Activated CD8-positive, alpha-beta T cell treated with anti-CD3 and anti-CD28 coated beads, Interleukin-2, amount 10 ng/mL, durations not matched to agents 7 days and 5 days (primary cell): ENCODE measurements at regions not wholly inside any gene's neighbourhood (a gene's known extent, or its start where the extent isn't known, plus 50 kb on each side); places are given as distances from the start of the nearest gene placed in this dataset.

Source experiments
- ATAC-seq: fragments of 150-1000 bp; cut with Tn5 transposase; one replicate; pipeline ENCODE4 v1.10.0; 2021; ENCODE audit warnings: moderate library complexity
- CTCF ChIA-PET: fragments of 350-600 bp; sonication (Branson Sonifier 250); formaldehyde crosslinking; loops from one replicate; lab custom pipeline; 2021; ENCODE audit warnings: antibody characterized with exemption; lab: Charles Lee
- POLR2A ChIA-PET: fragments of 350-600 bp; sonication (Branson Sonifier 250); formaldehyde crosslinking; loops from one replicate; lab custom pipeline; 2021; ENCODE audit warnings: antibody characterized with exemption; lab: Charles Lee
- DNase-seq: peaks from one replicate; pipeline ENCODE4 v3.0.0-alpha.2; 2020
- H3K27ac Mint-ChIP-seq: one replicate; pipeline ENCODE4 v1.8.0; 2021; ENCODE audit warnings: mild to moderate bottlenecking, mixed read lengths
- H3K27me3 Mint-ChIP-seq: one replicate; pipeline ENCODE4 v1.8.0; 2021; ENCODE audit warnings: low read depth, mixed read lengths
- H3K36me3 Mint-ChIP-seq: one replicate; pipeline ENCODE4 v1.8.0; 2021; ENCODE audit warnings: low read depth, mixed read lengths
- H3K4me1 Mint-ChIP-seq: one replicate; pipeline ENCODE4 v1.8.0; 2021; ENCODE audit warnings: low read depth, mixed read lengths
- H3K4me3 Mint-ChIP-seq: one replicate; pipeline ENCODE4 v1.8.0; 2021; ENCODE audit warnings: mild to moderate bottlenecking, mixed read lengths
- H3K9me3 Mint-ChIP-seq: one replicate; pipeline ENCODE4 v1.8.0; 2022; ENCODE audit warnings: mixed read lengths; ENCODE audit not compliant: insufficient read depth

DNA sequence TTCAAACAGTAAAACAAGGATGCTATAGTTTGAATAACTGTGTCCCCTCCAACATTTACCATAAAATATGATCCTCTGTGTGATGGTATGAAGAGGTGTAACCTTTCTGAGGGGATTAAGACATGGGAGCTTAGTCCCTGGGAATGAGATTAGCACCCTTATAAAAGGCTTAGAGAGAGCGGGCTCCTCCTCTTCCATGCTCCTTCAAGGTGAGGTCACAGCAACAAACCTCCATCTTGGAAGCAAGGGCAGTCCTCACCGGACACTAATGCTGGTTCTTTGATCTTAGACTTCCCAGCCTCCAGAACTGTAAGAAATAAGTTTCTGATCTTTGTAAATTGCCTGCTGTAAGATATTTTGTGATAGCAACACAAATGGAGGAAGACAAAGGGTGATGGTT lies 700.3 kb downstream of the TMEM182 start:
- H3K9me3 Mint-ChIP-seq, result peaks cover 8% of the 10 kb centered on the region
- CTCF ChIA-PET, result no interaction called here
- DNase-seq (no peak), ATAC-seq (no peak)
- H3K4me3 Mint-ChIP-seq, result no peak overlapping the region
- POLR2A ChIA-PET, result no interaction called here
- no peaks in the 10 kb centered on the region for H3K4me1 Mint-ChIP-seq
- H3K27ac Mint-ChIP-seq, result no peak overlapping the region
- no peaks in the 10 kb centered on the region for H3K36me3 Mint-ChIP-seq
- H3K27me3 Mint-ChIP-seq, result no peaks in the 10 kb centered on the region

- no peak overlapping the region for H3K4me3 Mint-ChIP-seq
- ATAC-seq, result no peak
- no peaks in the 10 kb centered on the region for H3K36me3 Mint-ChIP-seq
- DNase-seq, result no peak
- H3K27ac Mint-ChIP-seq, result no peak overlapping the region
- no peaks in the 10 kb centered on the region for H3K27me3 Mint-ChIP-seq
- POLR2A ChIA-PET, result no interaction called here
- H3K9me3 Mint-ChIP-seq, result peaks cover 8% of the 10 kb centered on the region
- H3K4me1 Mint-ChIP-seq, result no peaks in the 10 kb centered on the region
- CTCF ChIA-PET, result no interaction called here
These were observed 700.9 kb downstream of the TMEM182 start for GRCh38 chr2:103462712-103463111.

GRCh38 chr2:103464831-103465230 lies 703.0 kb downstream of the TMEM182 start:
- ChIA-PET CTCF (no interaction called here), POLR2A (no interaction called here)
- H3K9me3 Mint-ChIP-seq, result peaks cover 12% of the 10 kb centered on the region
- DNase-seq, result no peak
- H3K27me3 Mint-ChIP-seq, result no peaks in the 10 kb centered on the region
- ATAC-seq, result no peak
- no peaks in the 10 kb centered on the region for H3K36me3 Mint-ChIP-seq
- H3K27ac Mint-ChIP-seq, result no peak overlapping the region
- H3K4me3 Mint-ChIP-seq, result no peak overlapping the region
- no peaks in the 10 kb centered on the region for H3K4me1 Mint-ChIP-seq

DNA sequence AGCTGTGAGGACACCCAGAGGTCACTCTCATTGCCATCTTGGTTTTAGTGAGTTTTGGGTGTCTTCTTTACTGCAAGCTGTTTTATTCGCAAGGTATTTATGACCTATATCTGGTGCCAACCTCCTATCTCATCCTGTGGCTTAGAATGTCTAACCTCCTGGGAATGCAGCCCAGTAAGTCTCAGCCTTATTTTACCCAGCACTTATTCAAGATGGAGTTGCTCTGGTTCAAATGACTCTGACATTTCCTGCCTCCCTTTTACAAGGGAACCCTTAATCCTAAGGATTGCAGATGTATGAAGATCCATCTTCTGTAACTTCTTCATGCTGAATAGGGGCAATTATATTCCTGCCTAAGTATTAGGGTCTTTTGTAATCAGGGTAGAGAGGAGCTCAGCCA lies 708.0 kb downstream of the TMEM182 start:
- POLR2A ChIA-PET, result no interaction called here
- no peak for DNase-seq

GRCh38 chr2:103484906-103485305 lies 723.1 kb downstream of the TMEM182 start:
- H3K4me3 Mint-ChIP-seq, result no peak overlapping the region
- H3K4me1 Mint-ChIP-seq, result no peaks in the 10 kb centered on the region
- H3K9me3 Mint-ChIP-seq, result peaks cover 3% of the 10 kb centered on the region
- no peak for DNase-seq
- H3K27me3 Mint-ChIP-seq, result no peaks in the 10 kb centered on the region
- POLR2A ChIA-PET, result no interaction called here
- CTCF ChIA-PET, result no interaction called here
- no peak for ATAC-seq
- no peaks in the 10 kb centered on the region for H3K36me3 Mint-ChIP-seq
- H3K27ac Mint-ChIP-seq, result no peak overlapping the region

More for the DNA sequence above, 708.0 kb downstream of the TMEM182 start:
- Mint-ChIP-seq H3K4me1 (no peaks in the 10 kb centered on the region), H3K4me3 (no peak overlapping the region), H3K9me3 (peaks cover 12% of the 10 kb centered on the region), H3K36me3 (no peaks in the 10 kb centered on the region), H3K27ac (no peak overlapping the region), H3K27me3 (no peaks in the 10 kb centered on the region)
- no peak for ATAC-seq
- CTCF ChIA-PET, result no interaction called here

DNA sequence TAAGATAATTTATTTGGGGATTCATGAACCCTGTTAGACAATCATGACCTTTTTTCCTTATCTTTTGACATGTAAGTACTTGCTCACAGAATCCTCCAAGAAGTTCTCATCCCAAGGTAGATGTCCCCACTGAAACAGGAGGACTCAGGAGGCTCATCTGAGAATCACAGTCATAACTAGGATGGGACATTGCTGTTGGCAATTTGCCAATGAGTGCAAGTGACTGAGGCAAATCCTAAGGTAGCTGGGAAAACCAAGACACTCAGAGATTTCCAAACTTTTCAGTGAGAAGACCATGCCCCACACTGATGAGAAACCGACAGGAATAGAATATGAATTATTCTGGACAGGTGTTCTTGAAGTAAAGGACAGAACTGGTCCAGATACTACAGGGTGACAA lies 735.0 kb downstream of the TMEM182 start:
- no peak for ATAC-seq
- H3K9me3 Mint-ChIP-seq, result peaks cover 6% of the 10 kb centered on the region
- H3K27me3 Mint-ChIP-seq, result no peaks in the 10 kb centered on the region
- no peak overlapping the region for H3K27ac Mint-ChIP-seq
- ChIA-PET CTCF (no interaction called here), POLR2A (no interaction called here)
- H3K4me3 Mint-ChIP-seq, result no peak overlapping the region
- H3K36me3 Mint-ChIP-seq, result no peaks in the 10 kb centered on the region
- H3K4me1 Mint-ChIP-seq, result no peaks in the 10 kb centered on the region
- DNase-seq, result no peak

DNA sequence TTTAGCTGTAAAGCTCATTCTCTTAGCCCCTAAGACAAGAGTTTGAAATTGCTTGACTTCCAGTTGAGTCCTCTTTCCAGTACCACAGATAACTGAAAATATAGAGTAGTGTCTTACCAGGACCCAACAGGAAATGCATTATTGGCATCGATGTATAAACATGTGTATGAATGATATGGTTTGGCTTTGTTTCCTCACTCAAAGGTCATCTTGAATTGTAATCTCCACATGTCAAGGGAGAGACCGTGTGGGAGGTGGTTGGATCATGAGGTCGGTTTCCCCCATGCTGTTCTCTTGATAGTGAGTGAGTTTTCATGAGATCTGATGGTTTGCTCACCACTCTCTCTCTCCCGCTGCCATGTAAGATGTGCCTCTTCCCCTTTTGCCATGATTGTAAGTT lies 745.0 kb downstream of the TMEM182 start:
- DNase-seq, result no peak
- Mint-ChIP-seq H3K4me3 (no peak overlapping the region), H3K27ac (no peak overlapping the region), H3K4me1 (no peaks in the 10 kb centered on the region), H3K27me3 (no peaks in the 10 kb centered on the region), H3K36me3 (no peaks in the 10 kb centered on the region), H3K9me3 (peaks cover 18% of the 10 kb centered on the region)
- ChIA-PET CTCF (no interaction called here), POLR2A (no interaction called here)
- ATAC-seq, result no peak

DNA sequence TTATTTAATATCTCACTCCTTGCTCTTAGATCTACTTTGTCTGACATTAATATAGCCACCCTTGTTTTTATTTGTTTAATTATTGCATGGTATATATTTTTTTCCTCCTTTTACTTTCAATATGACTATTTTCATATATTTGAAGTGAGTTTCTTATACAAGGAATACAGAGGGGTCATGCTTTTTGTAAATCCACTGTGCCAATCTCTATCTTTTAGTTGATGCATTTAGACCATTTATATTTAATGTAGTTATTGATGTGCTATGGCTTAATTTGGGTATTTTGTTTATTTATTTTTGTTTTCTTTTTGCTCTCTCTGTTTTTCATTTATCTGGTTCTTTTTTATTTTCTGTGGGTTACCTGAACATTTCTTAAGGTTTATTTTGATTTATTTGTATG lies 750.6 kb downstream of the TMEM182 start:
- H3K36me3 Mint-ChIP-seq, result no peaks in the 10 kb centered on the region
- no peak overlapping the region for H3K4me3 Mint-ChIP-seq
- H3K9me3 Mint-ChIP-seq, result peaks cover 5% of the 10 kb centered on the region
- H3K27me3 Mint-ChIP-seq, result no peaks in the 10 kb centered on the region
- ATAC-seq (no peak), DNase-seq (no peak)
- POLR2A ChIA-PET, result no interaction called here
- CTCF ChIA-PET, result no interaction called here
- no peak overlapping the region for H3K27ac Mint-ChIP-seq
- no peaks in the 10 kb centered on the region for H3K4me1 Mint-ChIP-seq

DNA sequence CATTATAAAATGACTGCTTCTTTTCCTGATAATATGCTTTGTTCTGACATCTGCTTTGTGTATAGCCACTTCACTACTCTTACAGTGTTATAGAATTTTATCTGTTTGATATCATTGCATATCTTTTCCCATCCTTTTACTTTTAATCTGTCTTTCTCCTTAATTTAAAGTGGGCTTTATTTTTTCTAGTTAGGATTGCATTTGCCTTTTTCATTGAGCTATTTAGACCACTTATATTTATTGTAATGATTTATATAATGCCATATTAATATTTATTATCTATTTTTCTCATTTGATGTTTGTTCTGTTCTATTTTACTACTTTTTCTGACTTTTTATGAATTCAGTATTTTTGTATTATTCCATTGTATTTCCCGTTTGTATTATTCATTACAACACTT lies 758.7 kb downstream of the TMEM182 start:
- Mint-ChIP-seq H3K36me3 (no peaks in the 10 kb centered on the region), H3K27ac (no peak overlapping the region), H3K9me3 (peaks cover 3% of the 10 kb centered on the region), H3K27me3 (no peaks in the 10 kb centered on the region), H3K4me3 (no peak overlapping the region), H3K4me1 (no peaks in the 10 kb centered on the region)
- DNase-seq (no peak), ATAC-seq (no peak)
- ChIA-PET POLR2A (no interaction called here), CTCF (no interaction called here)

DNA sequence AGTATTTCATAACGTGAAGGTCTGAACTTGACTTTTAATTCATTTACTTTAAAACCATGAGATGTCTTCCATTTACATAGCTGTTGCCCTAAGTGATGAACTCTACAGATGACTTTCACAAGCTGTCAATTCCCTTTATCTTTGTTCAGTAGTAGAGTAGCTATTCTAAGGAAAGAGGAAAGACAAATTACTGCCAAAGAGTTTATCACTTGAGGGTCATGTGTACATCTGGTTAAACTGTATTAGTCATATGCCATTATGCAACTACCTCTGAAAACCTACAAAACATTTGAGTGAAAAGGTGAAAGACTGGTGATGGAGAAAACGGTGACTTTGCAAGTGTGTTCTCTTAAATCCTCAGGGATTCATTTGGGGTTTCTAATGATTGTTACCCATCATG lies 763.9 kb downstream of the TMEM182 start:
- no peak overlapping the region for H3K4me3 Mint-ChIP-seq
- no peak for DNase-seq
- ATAC-seq, result no peak
- no peaks in the 10 kb centered on the region for H3K36me3 Mint-ChIP-seq
- H3K27ac Mint-ChIP-seq, result no peak overlapping the region
- ChIA-PET POLR2A (no interaction called here), CTCF (no interaction called here)
- H3K9me3 Mint-ChIP-seq, result peaks cover 3% of the 10 kb centered on the region
- no peaks in the 10 kb centered on the region for H3K4me1 Mint-ChIP-seq
- H3K27me3 Mint-ChIP-seq, result no peaks in the 10 kb centered on the region

DNA sequence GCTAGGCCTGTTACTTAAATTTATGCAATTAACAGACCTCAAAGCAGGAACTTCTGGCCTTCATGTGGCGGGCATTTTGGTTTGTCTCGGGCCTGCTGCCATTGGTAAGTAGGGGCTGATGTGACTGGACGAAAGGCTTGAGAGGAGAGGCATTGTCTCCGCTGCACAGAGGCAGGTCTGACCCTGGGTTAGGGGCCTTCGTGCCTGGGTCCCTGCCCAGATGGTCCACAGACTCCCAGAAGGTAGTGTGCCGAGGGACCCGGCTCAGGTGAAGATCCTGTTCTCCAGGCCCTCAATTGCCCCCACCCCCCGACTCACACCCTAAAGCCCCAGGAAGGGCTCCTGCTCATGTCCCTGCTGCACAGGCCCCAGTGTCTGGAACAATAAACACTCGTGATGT lies 764.9 kb downstream of the TMEM182 start:
- Mint-ChIP-seq H3K4me3 (no peak overlapping the region), H3K9me3 (peaks cover 3% of the 10 kb centered on the region), H3K27me3 (no peaks in the 10 kb centered on the region), H3K36me3 (no peaks in the 10 kb centered on the region), H3K4me1 (no peaks in the 10 kb centered on the region), H3K27ac (no peak overlapping the region)
- ATAC-seq, result no peak
- ChIA-PET POLR2A (no interaction called here), CTCF (no interaction called here)
- DNase-seq, result no peak

GRCh38 chr2:103527278-103527677 lies 765.4 kb downstream of the TMEM182 start:
- Mint-ChIP-seq H3K27ac (no peak overlapping the region), H3K4me1 (no peaks in the 10 kb centered on the region), H3K4me3 (no peak overlapping the region), H3K27me3 (no peaks in the 10 kb centered on the region), H3K9me3 (peaks cover 3% of the 10 kb centered on the region), H3K36me3 (no peaks in the 10 kb centered on the region)
- ChIA-PET POLR2A (no interaction called here), CTCF (no interaction called here)
- no peak for DNase-seq
- no peak for ATAC-seq

DNA sequence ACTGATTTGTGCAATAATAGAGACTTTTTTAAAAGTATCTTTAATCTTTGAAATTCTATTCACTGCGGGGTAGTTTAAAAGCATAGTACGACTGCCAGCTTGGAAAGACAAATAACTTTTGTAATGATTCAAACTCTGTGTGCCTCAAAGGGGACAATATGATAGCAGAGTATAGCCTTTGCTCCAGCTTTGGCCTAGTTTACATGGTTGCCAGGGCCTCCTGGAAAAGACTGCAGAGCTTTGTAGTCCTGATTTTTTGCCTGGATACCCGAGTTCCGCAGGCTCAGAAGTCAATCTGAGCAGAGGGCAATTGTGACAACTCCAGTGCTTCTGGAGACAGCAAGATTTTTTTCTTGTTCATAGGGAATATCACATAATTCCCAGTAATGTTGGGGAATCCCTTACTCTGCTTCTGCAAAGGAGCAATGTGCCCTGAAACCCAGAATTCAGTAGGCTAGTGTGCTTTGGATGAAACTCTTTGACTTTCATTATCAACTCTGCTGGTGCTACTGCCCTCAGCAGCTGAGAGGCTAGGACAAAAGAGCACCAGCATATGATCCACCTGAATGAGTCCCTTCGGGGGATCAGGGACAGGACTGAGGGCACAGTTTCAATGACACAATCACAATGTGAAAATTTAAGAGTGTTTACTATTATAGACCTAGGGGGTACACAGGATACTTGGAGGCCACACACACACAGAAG lies 768.1 kb downstream of the TMEM182 start:
- POLR2A ChIA-PET, result no interaction called here
- H3K27me3 Mint-ChIP-seq, result no peaks in the 10 kb centered on the region
- H3K27ac Mint-ChIP-seq, result no peak overlapping the region
- H3K4me3 Mint-ChIP-seq, result no peak overlapping the region
- H3K36me3 Mint-ChIP-seq, result no peaks in the 10 kb centered on the region
- H3K4me1 Mint-ChIP-seq, result no peaks in the 10 kb centered on the region
- peaks cover 9% of the 10 kb centered on the region for H3K9me3 Mint-ChIP-seq
- DNase-seq (no peak), ATAC-seq (no peak)
- CTCF ChIA-PET, result no interaction called here
